HG03469 (cell line): ENCODE measurements at regions not wholly inside any gene's neighbourhood (a gene's known extent, or its start where the extent isn't known, plus 50 kb on each side); places are given as distances from the start of the nearest gene placed in this dataset.

Source experiments
- ATAC-seq: cut with Tn5 transposase; IDR thresholded peaks from one replicate; pipeline ENCODE4 v1.9.1; 2021; ENCODE audit warnings: mild to moderate bottlenecking, moderate library complexity, moderate number of reproducible peaks; ENCODE audit not compliant: unreplicated experiment

DNA sequence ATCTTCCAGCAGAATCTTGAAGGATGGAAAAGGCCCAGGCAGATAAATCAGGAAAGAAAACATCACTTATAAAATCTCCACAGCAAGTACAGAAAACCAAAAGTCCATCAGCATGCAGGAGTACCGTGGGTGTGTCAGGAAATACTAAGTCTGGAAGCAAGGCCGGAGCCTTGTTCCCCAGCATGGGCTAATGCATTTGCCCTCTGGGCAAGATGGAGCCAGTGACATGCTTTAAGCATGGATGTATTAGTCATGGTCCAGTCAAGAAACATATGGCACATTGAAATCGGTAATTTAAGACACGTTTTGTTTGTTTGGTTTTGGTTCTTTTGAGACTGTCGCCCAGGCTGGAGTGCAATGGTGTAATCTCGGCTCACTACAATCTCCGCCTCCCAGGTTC is 506.0 kb upstream of the JARID2 start:
- ATAC-seq, result no peak

DNA sequence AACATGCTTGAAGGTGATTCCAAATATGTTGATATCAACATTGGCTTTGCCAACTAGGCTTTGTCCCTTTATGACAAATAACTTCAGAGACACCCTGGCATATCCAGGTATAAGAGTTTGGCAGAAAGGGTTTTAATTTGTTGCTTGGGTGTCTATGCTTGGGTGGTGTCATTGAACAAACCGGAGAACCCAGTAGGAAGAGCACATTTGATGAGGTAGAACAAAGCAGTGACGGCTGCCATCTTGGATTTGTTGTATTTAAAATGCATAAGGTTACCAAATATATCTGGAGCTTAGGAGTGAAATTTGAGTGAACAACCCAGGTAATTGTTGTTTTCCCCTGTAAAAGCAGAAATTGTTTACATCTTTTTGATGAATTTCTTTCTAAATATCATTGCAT is 503.7 kb upstream of the JARID2 start:
- ATAC-seq, result no peak

DNA sequence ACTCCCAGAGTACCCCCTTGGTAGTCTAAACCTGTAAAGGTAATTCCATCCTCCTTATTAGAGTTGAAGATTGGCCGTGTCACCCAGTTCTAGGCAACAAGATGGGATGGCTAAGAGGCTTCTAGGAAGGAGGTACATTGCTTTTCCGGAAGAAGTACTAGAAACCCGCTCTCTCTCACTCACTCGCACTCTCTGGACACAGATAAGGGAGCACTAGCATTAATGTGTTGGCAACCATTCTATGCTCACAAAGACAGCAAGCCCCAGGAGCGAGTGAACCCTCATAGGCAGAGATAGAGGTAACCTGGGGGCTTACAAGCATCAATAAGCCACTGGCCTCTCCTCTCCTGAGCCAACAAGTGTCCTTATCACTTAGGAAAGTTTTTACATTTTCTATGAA is 503.2 kb upstream of the JARID2 start:
- ATAC-seq, result no peak

DNA sequence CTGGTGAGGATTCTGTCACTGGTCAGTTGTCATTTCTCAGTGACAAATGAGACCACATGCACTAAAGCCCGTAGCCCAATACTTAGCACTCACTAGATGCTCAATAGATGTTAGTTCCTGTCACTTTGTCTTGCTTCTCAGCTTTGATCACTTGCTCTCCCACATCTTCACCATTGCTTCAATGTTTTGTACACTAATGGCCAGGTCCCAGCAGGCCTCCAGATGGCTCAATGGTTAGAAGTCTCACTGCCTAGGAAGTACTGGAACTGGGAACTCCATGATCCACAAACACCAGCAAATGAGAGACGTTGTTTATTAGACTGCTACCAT is 502.8 kb upstream of the JARID2 start:
- ATAC-seq, result no peak

DNA sequence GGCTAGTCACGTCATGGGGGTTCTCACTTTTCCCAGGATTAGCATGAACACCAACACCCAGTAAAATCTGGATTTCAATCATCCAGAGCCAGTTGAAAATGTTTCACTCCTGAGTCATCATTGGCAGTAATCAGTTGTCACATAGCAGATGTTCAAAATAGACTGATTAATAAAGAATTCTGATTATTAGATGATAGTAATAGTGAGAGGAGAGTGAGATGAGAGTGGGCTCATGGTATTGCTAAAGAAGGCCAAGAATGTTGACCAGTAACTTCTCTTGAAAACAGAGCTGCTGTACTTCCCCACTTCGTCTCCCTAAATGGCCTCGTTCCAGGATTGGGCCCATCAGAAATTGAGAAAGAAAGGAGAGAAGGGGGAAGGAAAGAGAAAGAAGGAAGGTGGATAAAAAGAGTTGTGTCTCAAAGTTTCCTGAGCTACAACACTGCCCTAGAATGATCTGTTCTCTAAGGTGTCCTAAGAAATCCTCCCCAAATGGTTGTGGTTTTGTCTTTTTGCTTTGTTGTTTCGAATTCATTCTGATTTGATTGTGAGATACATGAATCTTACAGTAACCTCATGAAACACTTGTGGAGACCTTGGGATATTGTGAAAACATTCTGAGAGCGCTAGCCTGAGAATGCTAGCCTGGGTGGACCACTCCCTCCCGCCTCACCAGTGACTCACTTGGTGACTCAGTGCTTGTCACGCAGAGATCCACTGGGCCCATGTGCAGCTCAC is 502.2 kb upstream of the JARID2 start:
- ATAC-seq, result no peak

DNA sequence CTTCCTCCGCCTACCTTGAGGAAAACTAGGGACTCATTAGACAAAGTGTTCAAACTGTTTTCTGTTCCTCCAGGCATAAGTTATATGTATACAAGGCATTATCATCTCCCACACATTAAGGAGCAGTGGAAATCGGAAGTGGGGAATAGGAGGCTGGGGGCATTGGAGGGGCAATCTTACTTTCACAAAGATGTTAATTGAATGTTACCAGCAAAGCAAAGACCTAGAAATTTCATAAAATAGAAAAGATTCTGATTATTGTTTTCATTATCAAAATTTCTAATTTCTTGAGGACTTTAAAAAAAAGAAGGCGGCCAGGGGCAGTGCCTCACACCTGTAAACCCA is 501.7 kb upstream of the JARID2 start:
- no peak for ATAC-seq

DNA sequence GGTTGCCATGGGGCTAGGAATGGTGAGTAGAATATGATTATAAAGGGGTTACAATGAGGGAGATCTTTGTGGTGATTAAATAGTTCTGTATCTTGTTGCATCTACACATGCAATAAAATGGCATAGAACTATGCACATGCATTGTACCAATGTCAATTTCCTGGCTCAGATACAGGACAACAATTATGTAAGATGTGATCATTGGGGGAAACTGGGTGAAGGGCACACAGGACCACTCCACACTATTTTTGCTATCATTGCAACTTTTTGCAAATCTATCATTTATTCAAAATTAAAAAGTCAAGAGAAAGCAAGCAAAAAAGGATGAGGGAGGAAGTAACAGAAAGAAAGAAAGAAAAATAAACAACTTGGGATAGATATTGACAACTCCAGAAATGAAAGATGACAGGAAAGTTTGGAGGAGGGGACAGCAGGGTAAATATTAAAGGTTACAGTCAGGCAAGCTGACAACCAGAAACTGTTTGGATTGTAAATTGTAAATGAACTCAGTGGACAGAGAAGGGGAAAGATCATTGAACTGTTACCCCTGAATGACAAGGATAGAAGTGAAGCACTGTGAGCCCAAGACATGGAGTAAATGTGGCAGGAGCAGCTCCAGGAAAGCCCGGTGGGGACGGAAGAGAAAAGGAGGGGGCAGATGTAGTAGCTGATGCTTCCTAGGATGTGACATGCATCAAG is 499.6 kb upstream of the JARID2 start:
- no peak for ATAC-seq

DNA sequence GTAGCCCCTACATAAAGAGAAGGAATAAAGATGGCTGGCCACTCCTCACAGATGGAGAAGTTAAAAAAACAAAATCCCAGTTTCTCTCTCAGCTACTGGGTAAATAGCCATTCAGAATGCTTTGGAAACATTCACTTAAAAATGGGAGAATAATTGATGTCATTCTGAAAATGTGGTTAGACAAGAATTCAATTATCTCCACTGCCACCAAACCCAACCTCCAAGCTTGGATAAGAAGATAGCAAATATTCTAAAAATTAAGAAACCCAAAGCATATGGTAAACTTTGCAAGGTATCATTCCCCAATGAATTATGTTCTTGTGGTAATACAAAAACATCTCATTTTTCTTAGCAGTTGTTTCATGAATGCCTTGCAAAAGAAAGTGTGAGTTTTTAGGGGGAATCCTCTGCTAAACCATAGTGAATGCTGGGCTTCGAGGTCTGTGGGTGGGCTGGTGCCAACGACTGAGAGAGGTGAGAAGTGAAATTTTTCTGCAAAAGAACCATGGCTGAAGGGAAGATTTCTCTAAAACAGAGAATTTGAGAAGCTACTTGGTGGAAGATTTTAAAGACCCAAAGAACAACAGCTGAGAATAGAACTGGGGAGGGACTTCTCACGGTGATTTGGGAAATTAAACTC is 497.9 kb upstream of the JARID2 start:
- no peak for ATAC-seq

DNA sequence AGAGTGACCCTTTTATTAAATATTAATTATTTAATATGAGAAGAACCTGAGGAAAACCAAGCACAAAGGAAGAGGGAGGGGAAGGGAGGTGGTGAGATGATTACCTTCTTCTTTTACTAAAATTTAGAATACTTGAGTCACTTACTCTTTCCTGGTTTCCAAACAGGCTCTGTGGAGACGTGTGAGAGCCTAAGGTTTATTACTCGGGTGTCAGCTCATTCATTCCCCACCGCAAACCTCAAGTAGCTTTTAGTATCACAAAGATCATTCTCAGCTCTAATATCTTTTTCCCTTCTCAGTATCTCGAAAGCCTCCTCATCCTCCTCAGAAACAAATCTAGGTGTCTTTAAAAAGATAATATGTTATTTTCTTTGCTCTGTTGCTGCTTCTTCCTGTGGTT is 497.2 kb upstream of the JARID2 start:
- ATAC-seq, result no peak

DNA sequence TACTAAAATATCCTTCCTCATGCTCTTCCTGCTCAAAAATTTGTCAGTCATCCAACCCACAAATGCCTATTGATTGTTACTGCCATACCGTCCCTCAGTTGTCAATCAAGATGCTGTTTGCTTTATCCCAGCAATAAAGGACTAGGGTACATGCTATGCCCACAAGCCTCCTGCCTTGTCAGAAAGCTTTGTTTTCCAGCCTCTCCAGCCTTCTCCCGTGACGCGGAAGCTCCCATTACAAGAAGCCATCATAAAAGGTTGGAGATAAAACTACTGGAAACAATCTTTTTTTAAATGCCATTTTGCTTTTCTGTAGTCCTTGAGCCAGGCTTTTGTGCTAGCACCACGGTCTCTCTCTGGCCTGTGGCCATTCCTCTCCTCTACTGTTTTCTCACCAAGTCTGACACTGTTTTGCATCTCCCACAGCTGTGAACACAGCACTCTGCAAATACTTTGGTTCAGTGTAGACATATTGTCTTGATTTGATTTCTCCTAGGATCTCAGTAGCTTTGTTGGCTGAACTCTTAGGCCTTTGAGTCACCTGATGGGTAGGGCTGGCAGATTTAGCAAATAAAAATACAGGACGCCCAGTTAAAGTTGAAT is 495.7 kb upstream of the JARID2 start:
- ATAC-seq, result no peak

DNA sequence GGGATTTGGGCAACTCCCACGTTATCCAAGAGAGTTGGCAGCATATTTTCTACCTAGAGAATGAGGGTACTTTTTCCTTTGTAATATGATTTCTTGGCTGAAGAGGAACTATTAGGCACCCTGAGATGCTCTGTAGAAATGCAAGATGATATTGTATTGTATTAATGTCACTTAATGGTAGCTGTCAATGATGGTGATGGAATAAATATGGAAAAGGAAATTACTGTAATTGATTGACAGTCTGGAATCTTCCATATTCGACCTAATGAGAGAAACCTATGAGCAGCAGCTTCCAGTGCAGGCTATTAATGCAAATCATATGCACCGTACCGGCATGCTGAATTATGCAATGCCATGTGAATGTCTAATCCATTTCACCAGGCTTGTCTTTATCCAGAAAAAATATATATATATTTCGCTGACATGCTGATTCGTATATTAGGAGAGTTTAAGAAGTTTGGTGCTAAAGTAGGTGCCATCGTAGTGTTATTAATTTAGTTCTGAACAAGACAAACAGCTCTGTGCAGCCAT is 494.2 kb upstream of the JARID2 start:
- ATAC-seq, result no peak

DNA sequence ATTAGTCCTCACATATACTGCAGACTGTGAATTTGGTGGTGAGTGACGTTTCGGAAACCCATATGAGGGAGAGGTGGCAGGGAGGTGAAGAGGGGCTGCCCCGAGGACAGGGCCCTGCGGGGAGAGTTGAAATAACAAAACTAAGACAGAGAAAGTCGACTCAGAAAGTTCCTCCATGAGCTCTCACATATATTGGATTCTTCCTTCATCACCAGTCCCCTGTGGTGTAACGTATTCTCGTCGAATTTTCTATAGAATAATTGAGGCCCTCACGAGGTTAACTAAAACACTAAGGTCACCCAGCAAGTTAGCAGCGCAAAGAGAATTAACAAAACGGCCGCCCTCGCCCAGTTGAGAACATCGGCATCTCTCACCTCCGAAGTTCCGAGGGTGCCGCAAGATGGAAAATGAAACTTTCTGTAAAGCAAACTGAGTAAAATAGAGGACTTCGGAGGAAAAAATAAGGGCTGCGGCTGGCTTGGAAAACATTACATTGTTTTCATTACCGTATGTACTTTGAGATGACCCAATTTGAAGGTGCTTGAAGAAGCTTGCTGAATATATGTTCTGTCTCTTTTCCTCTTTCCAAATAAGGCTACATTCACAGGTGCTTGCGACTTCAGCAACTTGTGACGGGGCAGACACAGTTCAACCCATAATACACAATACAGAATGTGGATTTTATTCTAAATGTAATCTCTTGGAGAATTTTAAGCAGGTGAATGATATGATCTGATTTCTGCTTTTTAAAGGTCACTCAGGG is 490.9 kb upstream of the JARID2 start:
- no peak for ATAC-seq

DNA sequence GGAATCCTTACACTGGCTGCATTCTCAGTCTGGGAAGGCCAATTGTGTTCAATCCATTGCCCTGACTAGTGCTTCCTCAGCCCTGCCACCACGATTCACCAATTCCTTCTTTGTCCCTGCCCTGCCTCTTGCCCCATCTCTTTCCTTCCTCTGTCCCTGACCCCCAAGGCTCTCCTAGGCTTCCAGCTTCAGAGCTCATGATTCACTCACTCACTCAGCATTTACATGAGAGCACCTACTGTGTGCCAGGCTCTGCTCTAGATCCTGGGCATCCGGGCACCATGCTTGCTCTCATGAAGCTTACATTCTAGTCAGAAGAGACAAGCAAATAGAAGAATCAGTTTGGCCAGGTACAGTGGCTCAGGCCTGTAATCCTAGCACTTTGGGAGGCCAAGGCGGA is 489.5 kb upstream of the JARID2 start:
- no peak for ATAC-seq

DNA sequence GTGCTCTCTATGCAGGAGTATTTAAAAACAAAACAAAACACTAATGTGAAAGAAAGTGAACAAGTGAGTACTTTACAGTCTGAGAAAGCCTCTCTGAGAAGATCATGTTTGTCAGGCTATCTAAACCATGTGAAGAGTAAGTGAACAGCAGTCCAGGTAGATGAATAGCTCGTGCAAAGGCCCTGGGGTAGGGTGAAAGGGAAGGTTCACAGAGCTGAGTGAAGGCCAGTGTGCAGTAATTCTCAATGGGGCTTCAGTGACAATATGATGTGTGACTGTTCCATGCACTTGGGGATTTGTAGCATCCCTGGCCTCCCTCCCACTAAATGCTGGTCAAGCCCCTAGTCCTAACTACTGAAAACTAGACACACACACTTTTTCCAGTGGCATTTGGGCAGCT is 488.9 kb upstream of the JARID2 start:
- no peak for ATAC-seq

DNA sequence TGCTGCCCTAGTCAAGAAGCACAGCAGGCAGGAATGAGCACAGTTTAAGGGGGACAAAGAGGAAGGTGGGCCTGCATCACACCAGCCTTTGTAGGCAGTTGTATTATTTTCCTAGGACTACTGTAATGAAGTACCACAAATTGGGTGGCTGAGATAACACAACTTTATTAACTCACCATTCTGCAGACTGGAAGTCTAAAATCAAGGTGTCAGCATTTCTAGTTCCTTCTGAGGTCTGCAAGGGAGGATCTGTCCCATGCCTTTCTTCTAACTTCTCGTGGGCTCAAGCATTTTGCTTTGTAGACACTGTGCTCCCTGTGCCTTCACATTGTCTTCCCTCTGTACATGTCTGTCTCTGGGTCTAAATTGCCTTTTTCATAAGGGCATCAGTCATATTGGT is 488.5 kb upstream of the JARID2 start:
- no peak for ATAC-seq

DNA sequence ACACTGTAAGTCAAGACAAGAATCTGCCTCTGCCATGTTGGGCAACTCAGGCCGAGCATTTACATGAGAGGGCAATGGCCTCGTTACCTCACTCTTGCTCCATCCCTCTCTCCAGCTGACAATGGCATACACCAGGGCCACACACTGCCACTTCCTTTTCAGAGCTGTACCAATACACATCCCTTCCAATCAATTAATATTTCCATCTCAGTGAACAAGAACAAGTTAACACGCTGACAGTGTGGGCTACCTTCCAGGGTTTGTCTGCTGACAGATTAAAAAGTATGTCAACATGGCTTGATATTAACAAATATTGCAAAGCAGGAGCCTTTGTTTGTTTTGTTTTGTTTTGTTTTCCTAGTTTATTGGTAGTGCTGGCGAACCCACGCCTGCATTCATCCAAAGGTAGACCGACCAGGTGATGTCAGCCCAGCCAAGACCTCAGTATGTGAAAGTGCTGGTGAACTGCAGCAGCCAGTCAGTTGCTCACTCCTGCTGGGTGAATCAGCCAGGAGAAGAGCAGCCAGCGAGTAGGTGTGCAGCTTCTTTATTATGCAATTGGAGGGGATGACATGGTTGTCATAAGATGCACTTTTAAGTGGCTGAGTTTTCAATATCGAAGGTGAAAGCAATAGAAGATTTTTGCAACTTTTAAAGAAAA is 487.3 kb upstream of the JARID2 start:
- no peak for ATAC-seq

DNA sequence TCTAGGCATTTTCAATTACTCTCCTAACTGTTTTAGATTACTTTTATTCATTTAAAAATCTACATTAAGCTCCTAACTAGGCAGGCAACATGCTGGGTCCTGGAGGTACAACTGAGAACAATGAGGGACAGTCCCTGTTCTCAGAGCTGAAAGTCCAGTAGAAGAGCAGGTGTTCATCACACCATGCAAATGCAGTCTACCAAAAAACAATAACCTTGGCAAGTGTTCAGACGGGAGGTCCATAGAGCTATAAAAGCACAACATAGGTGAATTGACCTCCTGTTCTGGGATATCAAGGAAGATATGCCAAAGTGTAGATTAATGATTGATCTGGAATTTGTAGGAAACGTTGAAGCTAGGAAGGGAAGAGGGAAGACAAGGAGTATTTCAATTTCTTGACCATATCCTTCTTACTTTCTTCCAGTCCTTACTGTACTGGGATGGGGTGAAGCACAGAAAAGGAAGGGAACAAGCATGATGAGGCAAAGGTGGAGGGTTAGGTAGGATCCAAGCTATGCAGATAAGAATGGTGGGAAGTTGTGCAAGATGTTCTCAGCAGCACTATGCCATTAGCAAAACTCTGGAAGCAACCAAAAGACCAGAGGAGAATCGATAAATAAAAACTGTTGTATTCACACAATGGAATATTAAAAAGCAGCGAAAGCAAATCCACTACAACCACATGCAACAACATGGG is 485.7 kb upstream of the JARID2 start:
- ATAC-seq, result no peak

DNA sequence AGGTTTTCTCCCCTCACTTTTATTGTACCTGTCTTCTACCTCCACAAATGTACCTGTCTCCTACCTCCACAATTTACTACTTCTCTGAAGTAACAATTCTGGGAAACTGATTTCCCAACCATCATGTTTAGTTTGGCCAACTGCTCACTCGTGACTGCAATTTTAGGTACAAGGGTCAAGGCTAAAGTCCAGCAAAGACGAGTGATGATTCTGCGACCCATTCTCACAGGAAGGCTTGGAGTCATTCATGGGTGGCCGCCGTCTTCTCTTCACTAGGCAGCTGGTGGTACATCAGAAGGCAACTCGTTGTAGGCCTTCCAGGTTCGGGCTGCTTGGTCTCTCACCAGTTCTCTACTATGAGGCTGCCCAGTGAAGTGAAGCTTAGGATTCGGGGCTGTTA is 483.8 kb upstream of the JARID2 start:
- ATAC-seq, result no peak

DNA sequence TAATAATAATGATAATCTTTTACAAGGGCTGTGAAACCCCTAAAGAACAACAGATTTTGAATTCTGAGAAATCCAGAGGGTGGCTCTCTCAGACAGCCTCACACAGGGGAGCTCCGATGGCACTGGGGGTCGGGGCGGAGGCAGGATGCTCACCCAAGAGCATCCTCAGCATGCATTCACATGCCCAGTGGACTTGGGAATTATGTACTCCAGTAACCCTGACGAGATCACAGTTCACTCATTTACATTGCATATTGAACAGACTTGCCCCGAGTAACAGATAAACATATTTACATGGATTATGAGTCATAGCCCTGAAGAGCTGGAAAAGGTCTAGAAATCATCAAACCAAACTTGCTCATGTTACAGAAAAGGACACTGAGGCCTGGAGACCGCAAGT is 482.7 kb upstream of the JARID2 start:
- no peak for ATAC-seq

DNA sequence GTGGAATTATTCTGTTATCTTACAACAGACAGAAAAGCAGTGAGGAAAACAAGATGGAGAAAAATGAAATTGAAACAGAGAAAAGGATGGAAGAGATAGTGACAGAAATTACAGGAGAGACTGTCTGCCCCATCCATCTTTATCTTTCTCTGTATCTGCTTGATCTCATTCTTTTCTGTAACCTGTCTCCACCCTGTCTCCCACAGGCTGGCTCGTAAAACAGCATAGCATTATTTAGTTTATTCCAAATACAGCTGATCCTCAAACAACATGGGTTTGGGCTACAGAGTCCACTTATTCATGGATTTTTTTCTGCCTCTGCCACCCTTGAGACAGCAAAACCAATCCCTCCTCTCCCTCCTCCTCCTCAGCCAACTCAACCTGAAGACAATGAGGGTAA is 482.3 kb upstream of the JARID2 start:
- ATAC-seq, result no peak
